Breast epithelium (tissue), 3 donors: ENCODE measurements at regions not wholly inside any gene's neighbourhood (a gene's known extent, or its start where the extent isn't known, plus 50 kb on each side); places are given as distances from the start of the nearest gene placed in this dataset.

ENCODE experiments used
- POLR2AphosphoS5 ChIP-seq, 3 donors: sonication (generic); formaldehyde crosslinking; IDR thresholded peaks; one replicate each; pipeline ENCODE4 v1.6.1; 2017; ENCODE audit warnings: antibody characterized with exemption in 3 of 3
- TF ChIP-seq, protein P1 (sequence below), 3 donors: fragments of 450-650 bp; IDR thresholded peaks; one replicate each; pipeline ENCODE4 v1.5.1; 2016 to 2017; ENCODE audit warnings: antibody characterized with exemption in 3 of 3, mild to moderate bottlenecking in 3 of 3, moderate library complexity in 3 of 3

DNA sequence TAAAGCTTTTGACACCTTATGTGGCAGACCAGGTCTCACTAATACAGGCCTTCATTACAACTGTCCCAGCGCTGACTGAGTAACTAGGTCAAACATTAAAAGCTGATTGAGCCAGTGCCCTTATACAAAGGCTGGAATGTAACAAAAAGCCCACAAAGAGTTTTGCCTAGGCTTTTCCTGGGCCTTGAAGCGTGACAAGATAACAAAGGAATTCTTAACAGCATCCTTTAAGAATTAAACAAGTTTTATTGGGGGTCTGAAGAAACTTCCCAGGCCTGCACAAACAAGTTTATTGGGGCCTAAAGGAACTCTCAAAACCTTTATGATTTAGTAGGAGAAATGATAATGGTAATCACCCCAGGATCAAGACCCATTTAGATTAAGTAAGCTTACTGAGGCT lies 267.6 kb upstream of the FAM83B start:
- TF ChIP-seq, protein P1, sequence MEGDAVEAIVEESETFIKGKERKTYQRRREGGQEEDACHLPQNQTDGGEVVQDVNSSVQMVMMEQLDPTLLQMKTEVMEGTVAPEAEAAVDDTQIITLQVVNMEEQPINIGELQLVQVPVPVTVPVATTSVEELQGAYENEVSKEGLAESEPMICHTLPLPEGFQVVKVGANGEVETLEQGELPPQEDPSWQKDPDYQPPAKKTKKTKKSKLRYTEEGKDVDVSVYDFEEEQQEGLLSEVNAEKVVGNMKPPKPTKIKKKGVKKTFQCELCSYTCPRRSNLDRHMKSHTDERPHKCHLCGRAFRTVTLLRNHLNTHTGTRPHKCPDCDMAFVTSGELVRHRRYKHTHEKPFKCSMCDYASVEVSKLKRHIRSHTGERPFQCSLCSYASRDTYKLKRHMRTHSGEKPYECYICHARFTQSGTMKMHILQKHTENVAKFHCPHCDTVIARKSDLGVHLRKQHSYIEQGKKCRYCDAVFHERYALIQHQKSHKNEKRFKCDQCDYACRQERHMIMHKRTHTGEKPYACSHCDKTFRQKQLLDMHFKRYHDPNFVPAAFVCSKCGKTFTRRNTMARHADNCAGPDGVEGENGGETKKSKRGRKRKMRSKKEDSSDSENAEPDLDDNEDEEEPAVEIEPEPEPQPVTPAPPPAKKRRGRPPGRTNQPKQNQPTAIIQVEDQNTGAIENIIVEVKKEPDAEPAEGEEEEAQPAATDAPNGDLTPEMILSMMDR (IDR thresholded peaks at IDR 0.05), result no peak
- TF ChIP-seq POLR2AphosphoS5 (IDR thresholded peaks at IDR 0.05), result no peak
